NCI-H1048 (cell line): ENCODE measurements at regions not wholly inside any gene's neighbourhood (a gene's known extent, or its start where the extent isn't known, plus 50 kb on each side); places are given as distances from the start of the nearest gene placed in this dataset.

Source experiments
- DNase-seq: peaks from one replicate; lab custom pipeline; 2025; lab: John Stamatoyannopoulos, UW

GRCh38 chr10:64079341-64079740, 558.1 kb downstream of the REEP3 start:
- DNase-seq: no peak

GRCh38 chr10:64080071-64080470, 558.9 kb downstream of the REEP3 start:
- DNase-seq: no peak

- no peak for DNase-seq
These were observed 560.8 kb downstream of the REEP3 start for GRCh38 chr10:64081947-64082482.

- no peak for DNase-seq
These were observed 565.0 kb downstream of the REEP3 start for GRCh38 chr10:64086083-64086767.

GRCh38 chr10:64089648-64090047, 568.4 kb downstream of the REEP3 start:
- DNase-seq: no peak

- DNase-seq: no peak
These were observed 569.7 kb downstream of the REEP3 start for GRCh38 chr10:64090865-64091264.

DNA sequence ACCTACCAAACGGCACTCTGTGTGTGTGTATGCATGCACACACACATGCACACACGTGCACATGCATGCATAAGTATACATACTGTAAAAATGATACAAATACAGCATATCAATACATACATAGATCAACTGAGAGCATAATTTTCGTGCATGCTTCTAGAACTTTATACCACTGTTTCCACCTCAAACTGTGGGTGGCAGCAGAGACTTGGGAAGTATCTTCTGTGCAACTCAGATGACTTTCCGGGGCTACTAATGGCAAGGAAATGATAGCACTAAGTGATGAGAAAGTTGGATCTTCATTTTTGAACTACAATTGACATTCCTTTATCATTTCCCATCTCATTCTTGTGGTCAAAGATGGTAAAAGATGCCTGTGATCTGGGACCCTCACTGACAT, 570.7 kb downstream of the REEP3 start:
- DNase-seq: no peak

- DNase-seq: no peak
These were observed 572.1 kb downstream of the REEP3 start for GRCh38 chr10:64093304-64093703.

DNA sequence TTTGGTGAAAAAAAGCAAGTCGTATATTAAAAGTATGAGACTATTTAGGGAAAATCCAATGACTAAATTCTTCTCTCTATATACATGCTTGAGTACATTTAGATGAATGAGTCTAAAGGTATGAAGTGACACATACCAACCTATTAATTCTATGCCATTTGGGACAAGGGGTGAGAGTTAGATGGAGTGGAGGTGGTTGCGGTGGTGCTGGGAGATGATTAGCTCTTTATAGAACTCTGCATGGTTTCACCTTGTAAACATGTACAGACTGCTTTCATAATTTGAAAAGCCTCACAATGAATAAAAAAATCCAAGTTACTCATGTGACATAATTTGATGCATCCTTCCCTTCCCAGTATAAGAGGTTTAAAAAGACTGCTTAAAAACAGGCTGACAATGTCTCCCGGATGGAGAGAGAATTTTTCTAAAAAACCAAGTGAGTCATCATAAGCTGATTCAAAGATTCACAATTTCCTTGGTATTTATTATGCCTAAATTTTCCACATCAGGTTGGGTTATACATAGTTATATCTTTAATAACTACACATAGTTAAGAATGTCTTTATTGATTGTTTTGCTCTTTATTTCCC, 572.8 kb downstream of the REEP3 start:
- DNase-seq: no peak

DNA sequence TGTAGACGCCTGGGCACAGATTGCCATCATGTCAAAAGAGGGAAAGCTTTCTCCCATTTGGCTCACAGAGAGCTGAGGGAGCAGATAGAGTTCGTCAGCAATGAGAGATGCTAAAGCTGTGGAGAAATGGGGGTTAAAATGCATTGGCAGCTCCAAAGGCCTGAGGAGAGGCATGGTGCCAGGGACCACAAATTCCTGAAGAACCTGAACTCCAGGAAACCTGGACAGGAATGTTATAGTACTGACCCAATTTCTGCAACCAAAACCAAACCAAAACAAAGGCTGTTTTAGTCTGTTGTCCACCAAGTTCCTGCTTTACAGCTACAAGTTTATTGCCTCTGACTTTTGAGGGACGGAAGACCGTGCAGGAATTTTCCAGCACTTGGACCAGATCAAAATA, 575.7 kb downstream of the REEP3 start:
- DNase-seq: no peak

DNA sequence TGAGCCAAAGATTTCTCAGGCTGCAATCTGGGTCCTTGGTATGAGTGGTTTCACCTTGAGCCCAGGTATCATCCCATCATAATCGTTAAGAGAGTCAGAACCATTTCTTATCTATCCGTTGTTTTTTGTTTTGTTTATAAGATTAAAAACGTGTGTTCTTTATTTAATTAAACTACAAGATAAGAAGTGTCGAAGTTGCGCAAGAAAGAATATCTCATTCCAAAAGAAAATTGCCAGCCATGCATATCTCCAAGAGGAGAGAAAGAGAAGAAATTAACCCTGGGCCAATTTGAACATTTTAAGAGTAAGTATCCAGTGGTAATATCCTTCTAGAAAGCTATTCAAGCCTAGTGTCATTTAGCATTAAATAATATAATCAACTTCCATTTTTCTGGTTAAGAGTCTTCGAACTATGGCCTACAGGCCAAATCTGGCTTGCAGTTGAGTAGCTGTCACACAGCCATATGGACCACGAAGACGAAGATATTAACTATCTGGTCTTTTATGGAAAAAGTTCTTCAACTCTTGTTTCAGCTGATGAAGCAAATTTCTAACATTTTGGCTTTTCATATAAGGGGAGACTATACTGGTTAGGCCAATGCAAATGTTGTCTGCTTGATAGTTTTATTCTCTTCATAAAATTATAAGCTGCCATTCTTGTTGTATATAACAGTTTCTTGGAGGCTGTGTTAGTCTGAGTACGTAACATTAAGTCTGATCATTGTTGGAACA, 576.4 kb downstream of the REEP3 start:
- DNase-seq: no peak

DNA sequence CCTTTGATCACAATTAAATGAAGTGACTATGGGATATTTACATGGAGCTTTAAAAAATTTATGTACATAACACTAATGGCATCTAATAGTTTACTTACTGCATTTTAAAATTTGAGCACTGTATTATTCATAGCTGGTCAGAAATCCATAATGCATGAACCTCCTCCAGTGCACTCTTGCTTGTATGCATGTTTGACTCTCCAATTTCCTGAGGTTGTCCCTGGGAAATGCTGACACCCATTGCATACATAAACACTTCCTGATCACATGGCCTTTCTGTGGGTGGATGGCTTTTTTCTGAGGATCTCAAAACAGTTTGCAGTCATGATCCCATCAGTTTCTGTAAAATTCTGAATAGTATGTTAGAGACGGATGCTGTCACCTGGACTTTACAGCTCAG, 577.8 kb downstream of the REEP3 start:
- DNase-seq: no peak

GRCh38 chr10:64101606-64102263, 580.5 kb downstream of the REEP3 start:
- DNase-seq: no peak

GRCh38 chr10:64102264-64102633, 581.0 kb downstream of the REEP3 start:
- DNase-seq: no peak

DNA sequence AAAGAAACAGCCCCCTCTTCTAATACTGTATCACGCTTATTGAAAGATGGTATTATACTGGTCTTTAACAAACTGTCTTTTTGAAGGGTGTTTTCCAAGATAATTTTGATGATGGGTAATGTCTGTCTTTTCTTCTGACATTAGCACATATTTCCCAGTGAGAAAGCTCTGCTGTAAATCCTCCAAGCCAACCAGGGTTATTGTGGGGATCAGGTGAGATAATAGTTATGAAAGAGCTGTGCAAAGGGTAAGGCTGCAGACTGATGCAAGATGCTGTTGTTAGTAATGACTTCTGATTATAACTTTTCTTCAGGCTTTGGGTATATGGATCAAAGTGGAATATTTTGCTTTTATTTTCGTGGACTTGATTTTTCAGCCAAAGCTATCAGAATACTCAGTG, 581.7 kb downstream of the REEP3 start:
- no peak for DNase-seq

- no peak for DNase-seq
These were observed 582.7 kb downstream of the REEP3 start for GRCh38 chr10:64103750-64104470.

DNA sequence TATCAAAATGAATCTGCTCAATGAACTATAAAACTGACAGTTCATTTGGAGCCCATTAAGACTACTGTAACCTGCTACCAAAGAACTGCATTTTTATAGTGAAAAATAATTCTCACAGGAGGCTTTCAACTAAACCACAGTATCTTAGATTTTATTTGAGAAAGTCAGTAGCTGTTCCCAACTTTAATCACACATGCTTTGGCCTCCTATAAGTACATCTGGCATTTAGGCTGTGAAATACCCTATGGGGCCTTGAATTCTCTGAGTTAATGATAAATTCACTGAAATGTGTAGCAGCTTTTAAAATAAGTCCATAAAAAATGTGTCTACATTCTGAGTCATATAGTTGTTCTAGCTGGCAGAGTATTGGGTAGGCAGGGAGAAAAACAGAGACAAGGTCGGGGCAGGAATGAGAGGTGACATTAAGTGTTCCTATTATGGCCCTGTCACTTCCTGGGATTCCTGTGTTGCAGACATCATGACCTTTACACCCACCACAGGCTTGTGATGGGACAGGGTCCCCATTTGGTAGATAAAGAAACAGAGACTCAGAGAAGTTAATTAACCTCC, 588.8 kb downstream of the REEP3 start:
- DNase-seq: no peak

- no peak for DNase-seq
These were observed 591.6 kb downstream of the REEP3 start for GRCh38 chr10:64112701-64113355.

DNA sequence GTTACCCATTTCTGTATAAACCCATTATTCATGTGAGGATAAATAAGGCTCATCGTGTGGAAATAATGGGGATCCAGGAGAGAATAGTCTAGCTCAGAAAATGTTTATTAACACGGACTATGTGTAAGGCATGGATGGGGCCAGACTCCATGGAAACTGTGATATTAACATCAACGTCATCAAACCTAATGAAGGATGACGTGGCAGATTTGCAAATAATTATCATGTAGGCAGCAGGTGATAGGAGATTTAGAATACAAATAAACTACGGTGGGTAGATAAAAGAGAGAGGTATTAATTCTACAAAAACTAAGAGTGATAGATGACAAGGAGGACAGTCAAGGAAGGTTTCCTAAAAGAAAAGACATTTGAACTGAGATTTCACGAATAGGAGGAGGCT, 592.2 kb downstream of the REEP3 start:
- DNase-seq: no peak

DNA sequence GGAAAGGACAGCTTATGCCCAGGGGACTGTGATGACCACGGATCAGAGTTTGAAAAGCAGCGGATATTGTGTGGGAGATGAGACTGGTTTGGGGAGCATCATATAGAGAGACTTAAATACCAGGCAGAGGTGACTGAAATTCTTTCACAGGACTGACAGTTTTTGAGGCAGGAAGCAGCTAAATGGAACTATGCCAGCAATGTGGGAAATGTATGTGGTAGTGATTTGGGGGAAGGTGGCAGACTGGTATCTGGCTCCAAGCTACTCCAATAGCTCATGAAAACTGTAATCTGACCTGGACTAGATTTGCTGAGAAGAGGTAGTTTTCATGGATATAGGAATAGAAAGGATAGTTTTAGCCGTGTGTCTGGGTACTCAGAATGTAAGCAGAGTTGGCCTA, 592.6 kb downstream of the REEP3 start:
- no peak for DNase-seq

GRCh38 chr10:64115471-64115870, 594.3 kb downstream of the REEP3 start:
- DNase-seq: no peak
